COLO668 (cell line): ENCODE measurements at regions not wholly inside any gene's neighbourhood (a gene's known extent, or its start where the extent isn't known, plus 50 kb on each side); places are given as distances from the start of the nearest gene placed in this dataset.
A peak's percentile ranks its signal among the peaks of the same experiment; 100 is the strongest.
"Not testable (repeated sequence)": the region's sequence is repeated elsewhere in the genome, so short reads cannot be mapped to it uniquely, and the experiment has no call there.

Source experiments
- DNase-seq: peaks from one replicate; lab custom pipeline; 2025; ENCODE audit not compliant: unreplicated experiment; lab: John Stamatoyannopoulos, UW

GRCh38 chr6:81977486-81977885 lies 225.0 kb upstream of the TENT5A start:
- no peak for DNase-seq

GRCh38 chr6:81969814-81970213 lies 217.3 kb upstream of the TENT5A start:
- DNase-seq: no peak

GRCh38 chr6:81969011-81969410 lies 216.5 kb upstream of the TENT5A start:
- no peak for DNase-seq

- DNase-seq: no peak
Measured at GRCh38 chr6:81966968-81967367, 214.5 kb upstream of the TENT5A start.

- DNase-seq: no peak
Measured at GRCh38 chr6:81962198-81962597, 209.7 kb upstream of the TENT5A start.

GRCh38 chr6:81950877-81951276 lies 198.4 kb upstream of the TENT5A start:
- no peak for DNase-seq

- no peak for DNase-seq
Measured at GRCh38 chr6:81948861-81949260, 196.4 kb upstream of the TENT5A start.

GRCh38 chr6:81948196-81948595 lies 195.7 kb upstream of the TENT5A start:
- not testable (repeated sequence) for DNase-seq

GRCh38 chr6:81944661-81945060 lies 192.2 kb upstream of the TENT5A start:
- no peak for DNase-seq

- not testable (repeated sequence) for DNase-seq
Measured at GRCh38 chr6:81942842-81943241, 190.4 kb upstream of the TENT5A start.

GRCh38 chr6:81942067-81942370 lies 189.5 kb upstream of the TENT5A start:
- no peak for DNase-seq

GRCh38 chr6:81940451-81940985 lies 188.0 kb upstream of the TENT5A start:
- DNase-seq: no peak

- DNase-seq: no peak
Measured at GRCh38 chr6:81939766-81940165, 187.3 kb upstream of the TENT5A start.

- DNase-seq: no peak
Measured at GRCh38 chr6:81938991-81939732, 186.7 kb upstream of the TENT5A start.

- peak; percentile 4 for DNase-seq
Measured at GRCh38 chr6:81938014-81938856, 185.8 kb upstream of the TENT5A start.

GRCh38 chr6:81937296-81937937 lies 184.9 kb upstream of the TENT5A start:
- DNase-seq: no peak

GRCh38 chr6:81934936-81935335 lies 182.5 kb upstream of the TENT5A start:
- no peak for DNase-seq

GRCh38 chr6:81933608-81934051 lies 181.1 kb upstream of the TENT5A start:
- no peak for DNase-seq

GRCh38 chr6:81933089-81933488 lies 180.6 kb upstream of the TENT5A start:
- DNase-seq: no peak

- not testable (repeated sequence) for DNase-seq
Measured at GRCh38 chr6:81932448-81932847, 180.0 kb upstream of the TENT5A start.

- no peak for DNase-seq
Measured at GRCh38 chr6:81929828-81930227, 177.3 kb upstream of the TENT5A start.

GRCh38 chr6:81925201-81925600 lies 172.7 kb upstream of the TENT5A start:
- DNase-seq: no peak
